Upper lobe of left lung (tissue), 4 donors: ENCODE measurements at regions not wholly inside any gene's neighbourhood (a gene's known extent, or its start where the extent isn't known, plus 50 kb on each side); places are given as distances from the start of the nearest gene placed in this dataset.

Experiments used
- EP300 ChIP-seq, 4 donors: sonication (generic); formaldehyde crosslinking; IDR thresholded peaks; one replicate each; pipeline ENCODE4 v1.5.1; 2017; ENCODE audit warnings: antibody characterized with exemption in 4 of 4, control low read depth in 2 of 4
- TF ChIP-seq, protein P1 (sequence below), 6 experiments: fragments of 450-650 bp in 4 of 6; fragments of 200-600 bp in 2 of 6; sonication (generic) in 2 of 6; IDR thresholded peaks; one replicate each; pipeline ENCODE4 v1.5.1; 2016 to 2019; ENCODE audit warnings: antibody characterized with exemption in 6 of 6

DNA sequence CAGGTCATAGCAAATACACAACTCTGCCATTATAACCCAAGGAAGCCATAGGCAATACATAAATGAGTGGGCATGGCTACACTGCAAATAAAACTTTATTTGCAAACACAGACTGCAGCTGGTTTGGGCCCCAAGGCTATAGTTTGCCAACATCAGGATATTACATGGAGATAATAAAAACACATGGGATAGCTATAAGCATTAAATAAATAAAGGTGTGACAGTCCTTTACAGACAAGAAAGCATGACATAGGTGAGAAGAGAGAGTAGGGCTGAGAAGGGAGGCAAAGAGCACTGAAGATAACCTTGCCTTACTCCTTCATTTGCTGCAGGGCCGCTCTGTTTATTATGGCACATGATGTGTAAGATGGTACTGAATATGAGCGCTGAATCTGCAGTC, 135.1 kb upstream of the GHITM start:
- TF ChIP-seq, protein P1, sequence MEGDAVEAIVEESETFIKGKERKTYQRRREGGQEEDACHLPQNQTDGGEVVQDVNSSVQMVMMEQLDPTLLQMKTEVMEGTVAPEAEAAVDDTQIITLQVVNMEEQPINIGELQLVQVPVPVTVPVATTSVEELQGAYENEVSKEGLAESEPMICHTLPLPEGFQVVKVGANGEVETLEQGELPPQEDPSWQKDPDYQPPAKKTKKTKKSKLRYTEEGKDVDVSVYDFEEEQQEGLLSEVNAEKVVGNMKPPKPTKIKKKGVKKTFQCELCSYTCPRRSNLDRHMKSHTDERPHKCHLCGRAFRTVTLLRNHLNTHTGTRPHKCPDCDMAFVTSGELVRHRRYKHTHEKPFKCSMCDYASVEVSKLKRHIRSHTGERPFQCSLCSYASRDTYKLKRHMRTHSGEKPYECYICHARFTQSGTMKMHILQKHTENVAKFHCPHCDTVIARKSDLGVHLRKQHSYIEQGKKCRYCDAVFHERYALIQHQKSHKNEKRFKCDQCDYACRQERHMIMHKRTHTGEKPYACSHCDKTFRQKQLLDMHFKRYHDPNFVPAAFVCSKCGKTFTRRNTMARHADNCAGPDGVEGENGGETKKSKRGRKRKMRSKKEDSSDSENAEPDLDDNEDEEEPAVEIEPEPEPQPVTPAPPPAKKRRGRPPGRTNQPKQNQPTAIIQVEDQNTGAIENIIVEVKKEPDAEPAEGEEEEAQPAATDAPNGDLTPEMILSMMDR (IDR thresholded peaks at IDR 0.05) = no peak
- no peak for TF ChIP-seq EP300 (IDR thresholded peaks at IDR 0.05)
